Aorta (tissue), 5 donors: ENCODE measurements at regions not wholly inside any gene's neighbourhood (a gene's known extent, or its start where the extent isn't known, plus 50 kb on each side); places are given as distances from the start of the nearest gene placed in this dataset.
"Not testable (repeated sequence)": the region's sequence is repeated elsewhere in the genome, so short reads cannot be mapped to it uniquely, and the experiment has no call there.

Experiments
- ATAC-seq: fragments of 200-7000 bp; cut with Tn5 transposase; one replicate; pipeline ENCODE4 v1.9.1; 2022; ENCODE audit warnings: moderate library complexity; ENCODE audit not compliant: low FRiP score
- DNase-seq, 2 donors: peaks; one replicate each; pipeline ENCODE4 v3.0.0-alpha.2; 2020
- H3K27ac ChIP-seq, 2 donors: one replicate each; pipeline ENCODE4 v1.5.1; 2013; ENCODE audit warnings: low read length in 2 of 2, mild to moderate bottlenecking in 2 of 2, moderate library complexity in 2 of 2, control low read depth in 1 of 2, inconsistent platforms in 1 of 2, low read depth in 1 of 2
- H3K27me3 ChIP-seq, 2 donors: one replicate each; pipeline ENCODE4 v1.6.1; 2013; ENCODE audit warnings: control low read depth in 1 of 2, low read length in 1 of 2, mild to moderate bottlenecking in 1 of 2, moderate library complexity in 1 of 2; ENCODE audit not compliant: insufficient read depth in 2 of 2, control insufficient read depth in 1 of 2
- H3K36me3 ChIP-seq, 2 donors: one replicate each; pipeline ENCODE4 v1.6.1; 2013; ENCODE audit warnings: control low read depth in 1 of 2, low read length in 1 of 2, mild to moderate bottlenecking in 1 of 2; ENCODE audit not compliant: insufficient read depth in 2 of 2, control insufficient read depth in 1 of 2
- H3K4me1 ChIP-seq, 2 donors: one replicate each; pipeline ENCODE4 v1.6.1; 2013; ENCODE audit warnings: low read length in 2 of 2, control low read depth in 1 of 2, mild to moderate bottlenecking in 1 of 2, moderate library complexity in 1 of 2; ENCODE audit not compliant: insufficient read depth in 2 of 2, control insufficient read depth in 1 of 2
- H3K4me3 ChIP-seq, 2 donors: one replicate each; pipeline ENCODE4 v1.5.1; 2013; ENCODE audit warnings: low read length in 2 of 2, control low read depth in 1 of 2, mild to moderate bottlenecking in 1 of 2
- H3K9me3 ChIP-seq: one replicate; pipeline ENCODE4 v1.6.1; 2013; ENCODE audit warnings: mild to moderate bottlenecking, low read length; ENCODE audit not compliant: control insufficient read depth
- WGBS, 2 donors: extraction: QIAGEN DNeasy Blood & Tissue Kit; methylation state at CpG; one replicate each; pipeline ENCODE4 v1.1.7; 2013; 5-methylcytosine and 5-hydroxymethylcytosine counted together
- intact Hi-C, 2 donors: fragments of 100-400 bp; cut with DNase I; formaldehyde crosslinking; loops; one replicate each; pipeline versions ENCODE4 v1.14.2 to v1.15.0; 2022
- donor health status: healthy with polysubstance abuse.
- donor health status: Bipolar disorder and iron deficiency.
- donor health status: DM: no; HTN: no; CAD: no.
- donor health status: DM: no; HTN: no; CAD: no.
- donor health status: DM: yes; HTN: yes; CAD: no.

- no peak for ATAC-seq
- Histone ChIP-seq H3K27me3 (no peaks in the 10 kb centered on the region), H3K36me3 (no peaks in the 10 kb centered on the region), H3K9me3 (no peaks in the 10 kb centered on the region), H3K4me3 (no peak overlapping the region), H3K27ac (no peak overlapping the region), H3K4me1 (no peaks in the 10 kb centered on the region)
- intact Hi-C loops, result no loop called here
- WGBS, 2 donors, result 75 to 81% methylated on average over 11 of the region's 11 CpGs
- DNase-seq, result no peak
These were observed 59.1 kb upstream of the PSME4 start for GRCh38 chr2:54029721-54030395.

GRCh38 chr2:54025463-54026075 is 54.8 kb upstream of the PSME4 start:
- intact Hi-C loops, result not testable (repeated sequence)

DNA sequence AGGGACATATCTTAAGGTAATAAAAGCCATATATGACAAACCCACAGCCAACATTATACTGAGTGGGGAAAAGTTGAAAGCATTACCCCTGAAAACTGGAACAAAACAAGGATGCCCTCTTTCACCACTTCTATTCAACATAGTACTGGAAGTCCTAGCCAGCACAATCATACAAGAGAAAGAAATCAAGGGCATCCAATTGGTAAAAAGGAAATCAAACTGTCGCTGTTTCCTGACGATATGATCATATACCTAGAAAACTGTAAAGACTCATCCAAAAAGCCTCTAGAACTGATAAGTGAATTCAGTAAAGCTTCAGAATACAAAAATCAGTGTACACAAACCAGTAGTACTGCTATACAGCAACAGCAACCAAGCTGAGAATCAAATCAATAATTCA is 53.8 kb upstream of the PSME4 start:
- no peak for DNase-seq
- no peak overlapping the region for H3K27ac ChIP-seq
- intact Hi-C loops, result no loop called here
- no peak overlapping the region for H3K4me3 ChIP-seq
- H3K27me3 ChIP-seq, result no peaks in the 10 kb centered on the region
- no peaks in the 10 kb centered on the region for H3K9me3 ChIP-seq
- ATAC-seq, result no peak
- 98 to 100% methylated on average over 2 of the region's 2 CpGs for WGBS, 2 donors
- H3K4me1 ChIP-seq, result no peaks in the 10 kb centered on the region
- no peaks in the 10 kb centered on the region for H3K36me3 ChIP-seq

More at GRCh38 chr2:54025463-54026075, 54.8 kb upstream of the PSME4 start:
- not testable (repeated sequence) for H3K27ac ChIP-seq, H3K36me3 ChIP-seq, H3K27me3 ChIP-seq, ATAC-seq, H3K9me3 ChIP-seq, DNase-seq, H3K4me1 ChIP-seq, H3K4me3 ChIP-seq
- 90 to 92% methylated on average over 6 of the region's 6 CpGs for WGBS, 2 donors

GRCh38 chr2:54021702-54022101 is 50.9 kb upstream of the PSME4 start:
- H3K27me3 ChIP-seq, result no peaks in the 10 kb centered on the region
- ATAC-seq, result no peak
- H3K36me3 ChIP-seq, result no peaks in the 10 kb centered on the region
- DNase-seq, result no peak
- WGBS, 2 donors, result 26 to 65% methylated on average over 3 of the region's 3 CpGs
- no peaks in the 10 kb centered on the region for H3K4me1 ChIP-seq
- no peaks in the 10 kb centered on the region for H3K9me3 ChIP-seq
- intact Hi-C loops, result no loop called here
- H3K27ac ChIP-seq, result no peak overlapping the region
- H3K4me3 ChIP-seq, result no peak overlapping the region

- H3K36me3 ChIP-seq, result no peaks in the 10 kb centered on the region
- no peak overlapping the region for H3K27ac ChIP-seq
- DNase-seq (no peak), ATAC-seq (no peak)
- no peak overlapping the region for H3K4me3 ChIP-seq
- 97 to 99% methylated on average over 7 of the region's 7 CpGs for WGBS, 2 donors
- H3K4me1 ChIP-seq, result peaks cover 0 to 4% of the 10 kb centered on the region in 2 donors
- intact Hi-C loops, result no loop called here
- no peaks in the 10 kb centered on the region for H3K9me3 ChIP-seq
- H3K27me3 ChIP-seq, result no peaks in the 10 kb centered on the region
These were observed 50.1 kb upstream of the PSME4 start for GRCh38 chr2:54020793-54021414.
